IPS DF 6.9 (cell line): ENCODE measurements at regions not wholly inside any gene's neighbourhood (a gene's known extent, or its start where the extent isn't known, plus 50 kb on each side); places are given as distances from the start of the nearest gene placed in this dataset.

Experiments
- DNase-seq: peaks from one replicate; pipeline ENCODE4 v3.0.0-alpha.2; 2013; ENCODE audit warnings: low read depth, low spot score
- H3K27ac ChIP-seq: one replicate; pipeline ENCODE4 v1.5.1; 2013; ENCODE audit warnings: low read length, control low read depth
- H3K27me3 ChIP-seq: 2 replicates; pipeline ENCODE4 v1.6.1; 2013; ENCODE audit warnings: mild to moderate bottlenecking, low read length; ENCODE audit not compliant: control insufficient read depth, insufficient read depth
- H3K36me3 ChIP-seq: 2 replicates; pipeline ENCODE4 v1.6.1; 2013; ENCODE audit warnings: low read length; ENCODE audit not compliant: control insufficient read depth, insufficient read depth
- H3K4me1 ChIP-seq: 2 replicates; pipeline ENCODE4 v1.6.1; 2013; ENCODE audit warnings: low read length; ENCODE audit not compliant: control insufficient read depth, insufficient read depth
- H3K4me3 ChIP-seq: 2 replicates; pipeline ENCODE4 v1.5.1; 2013; ENCODE audit warnings: mild to moderate bottlenecking, low read length
- H3K9me3 ChIP-seq: 2 replicates; pipeline ENCODE4 v1.6.1; 2013; ENCODE audit warnings: low read length, inconsistent platforms; ENCODE audit not compliant: control insufficient read depth, insufficient read depth
- WGBS: extraction: QIAGEN DNeasy Blood & Tissue Kit; methylation state at CpG from one replicate; pipeline ENCODE4 v1.1.7; 2013; ENCODE audit warnings: mixed read lengths, missing lambda C conversion rate; ENCODE audit not compliant: insufficient read length, insufficient coverage; 5-methylcytosine and 5-hydroxymethylcytosine counted together

DNA sequence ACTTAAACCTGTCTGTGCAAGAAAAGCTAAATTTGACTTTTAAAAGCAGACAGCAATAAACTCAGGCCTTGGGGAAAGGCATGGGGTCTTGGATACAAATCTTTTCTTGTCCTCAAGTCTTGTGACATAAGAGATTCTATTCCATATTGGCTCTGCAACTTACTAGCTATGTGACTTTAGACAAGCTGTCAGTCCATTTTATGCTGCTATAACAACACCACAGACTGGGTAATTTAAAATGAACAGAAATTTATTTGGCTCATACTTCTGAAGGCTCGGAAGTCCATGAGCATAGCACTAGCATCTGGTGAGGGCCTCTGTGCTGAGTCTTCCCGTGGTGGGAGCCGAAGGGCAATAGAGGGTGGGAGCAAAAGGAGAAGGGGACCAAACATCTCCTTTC, 246.0 kb upstream of the MOCS1 start:
- DNase-seq, result no peak
- peaks cover 3% of the 10 kb centered on the region; the same call in 1 of the 2 replicates for H3K9me3 ChIP-seq
- no peaks in the 10 kb centered on the region for H3K36me3 ChIP-seq
- WGBS, result no CpG with 5 or more reads among the region's 3 CpGs
- no peaks in the 10 kb centered on the region for H3K27me3 ChIP-seq
- no peak overlapping the region for H3K4me3 ChIP-seq
- no peak overlapping the region for H3K27ac ChIP-seq
- H3K4me1 ChIP-seq, result no peaks in the 10 kb centered on the region

DNA sequence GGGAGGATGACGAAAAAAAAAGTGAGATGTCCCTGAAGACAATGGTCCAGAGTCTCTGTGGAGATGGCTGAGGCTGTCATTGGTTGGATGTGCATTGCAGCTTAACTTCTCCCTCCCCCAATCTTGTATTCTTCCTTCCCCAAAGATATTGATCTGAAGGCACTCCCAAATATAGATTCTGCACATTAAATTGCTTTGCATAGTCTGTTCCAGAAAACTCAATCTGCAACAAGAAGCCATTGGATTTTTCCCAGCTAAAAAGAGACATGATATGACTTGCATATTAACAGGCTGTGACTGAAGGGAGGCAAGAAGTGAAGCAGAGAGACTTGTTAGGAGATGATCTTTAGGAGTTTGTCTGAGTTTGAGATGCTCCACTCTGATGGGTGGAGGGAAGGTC, 245.2 kb upstream of the MOCS1 start:
- no peak overlapping the region for H3K4me3 ChIP-seq
- no peak for DNase-seq
- H3K4me1 ChIP-seq, result no peaks in the 10 kb centered on the region
- no peaks in the 10 kb centered on the region for H3K27me3 ChIP-seq
- H3K9me3 ChIP-seq, result peaks cover 3% of the 10 kb centered on the region; the same call in 1 of the 2 replicates
- no peaks in the 10 kb centered on the region for H3K36me3 ChIP-seq
- H3K27ac ChIP-seq, result no peak overlapping the region
- WGBS, result no CpG with 5 or more reads among the region's 1 CpG

DNA sequence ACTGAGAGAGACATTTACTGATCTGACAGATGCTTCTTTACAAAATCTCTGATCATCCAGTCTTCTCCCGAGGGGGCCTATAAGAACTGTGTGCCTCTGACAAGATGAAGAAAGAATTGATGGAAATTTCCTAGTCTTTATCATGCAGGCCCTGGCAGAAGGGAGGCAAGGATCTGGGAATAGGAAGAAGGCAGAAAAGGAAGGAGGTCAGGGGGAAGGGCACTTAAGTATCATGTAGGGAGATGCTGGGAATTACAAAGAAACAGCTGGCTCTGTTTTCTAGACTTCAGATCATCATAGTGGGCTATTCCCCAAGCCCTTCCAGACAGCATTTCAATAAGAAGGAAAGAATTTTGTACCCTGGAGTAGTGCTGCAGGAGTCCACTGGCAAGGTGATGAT, 243.3 kb upstream of the MOCS1 start:
- H3K9me3 ChIP-seq, result no peaks in the 10 kb centered on the region
- no peak for DNase-seq
- H3K27me3 ChIP-seq, result no peaks in the 10 kb centered on the region
- H3K36me3 ChIP-seq, result no peaks in the 10 kb centered on the region
- H3K4me1 ChIP-seq, result no peaks in the 10 kb centered on the region
- no peak overlapping the region for H3K4me3 ChIP-seq
- WGBS, result no CpG with 5 or more reads among the region's 1 CpG
- no peak overlapping the region for H3K27ac ChIP-seq

DNA sequence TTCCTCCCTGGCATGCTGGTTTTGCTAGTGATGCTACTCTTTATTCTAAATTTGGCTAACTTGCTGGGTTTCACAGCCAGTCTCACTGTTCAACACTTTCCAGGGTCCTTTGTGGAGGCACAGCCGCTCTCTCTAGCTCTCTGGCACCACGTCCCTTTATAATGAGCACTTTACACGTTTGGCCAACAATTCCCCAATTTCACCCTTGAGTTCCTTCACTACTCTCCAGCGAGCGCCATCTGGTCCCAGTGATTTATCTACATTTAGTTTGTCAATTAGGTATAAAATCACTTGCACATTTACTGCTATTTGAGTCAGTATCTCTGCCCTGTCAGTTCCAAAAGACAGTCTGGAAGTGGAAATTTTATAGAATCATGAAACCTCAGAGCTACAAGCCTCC, 241.9 kb upstream of the MOCS1 start:
- DNase-seq, result no peak
- H3K4me1 ChIP-seq, result no peaks in the 10 kb centered on the region
- no CpG with 5 or more reads among the region's 5 CpGs for WGBS
- no peaks in the 10 kb centered on the region for H3K36me3 ChIP-seq
- H3K27ac ChIP-seq, result no peak overlapping the region
- no peak overlapping the region for H3K4me3 ChIP-seq
- no peaks in the 10 kb centered on the region for H3K9me3 ChIP-seq
- no peaks in the 10 kb centered on the region for H3K27me3 ChIP-seq

DNA sequence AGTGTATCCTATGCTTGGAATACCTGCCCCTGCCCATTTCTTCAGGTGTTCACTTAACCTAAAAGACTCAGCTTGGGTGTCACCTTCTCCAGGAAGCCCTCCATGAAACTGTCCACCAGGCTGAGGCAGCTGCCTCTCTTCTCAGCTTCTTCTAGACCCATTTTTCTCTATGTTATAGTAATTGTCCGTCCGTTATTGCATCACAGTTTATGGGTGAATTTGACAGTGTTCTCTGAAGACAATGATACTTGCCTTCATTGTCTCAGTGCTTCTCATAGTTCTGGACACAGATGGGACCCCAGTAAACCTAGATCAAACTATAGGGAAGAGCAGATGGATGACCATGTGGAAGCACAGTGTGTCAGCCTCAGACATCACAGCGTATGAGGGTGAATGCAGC, 238.0 kb upstream of the MOCS1 start:
- no peak overlapping the region for H3K27ac ChIP-seq
- DNase-seq, result no peak
- no peaks in the 10 kb centered on the region for H3K4me1 ChIP-seq
- H3K9me3 ChIP-seq, result no peaks in the 10 kb centered on the region
- WGBS, result no CpG with 5 or more reads among the region's 3 CpGs
- H3K36me3 ChIP-seq, result no peaks in the 10 kb centered on the region
- no peak overlapping the region for H3K4me3 ChIP-seq
- H3K27me3 ChIP-seq, result no peaks in the 10 kb centered on the region

DNA sequence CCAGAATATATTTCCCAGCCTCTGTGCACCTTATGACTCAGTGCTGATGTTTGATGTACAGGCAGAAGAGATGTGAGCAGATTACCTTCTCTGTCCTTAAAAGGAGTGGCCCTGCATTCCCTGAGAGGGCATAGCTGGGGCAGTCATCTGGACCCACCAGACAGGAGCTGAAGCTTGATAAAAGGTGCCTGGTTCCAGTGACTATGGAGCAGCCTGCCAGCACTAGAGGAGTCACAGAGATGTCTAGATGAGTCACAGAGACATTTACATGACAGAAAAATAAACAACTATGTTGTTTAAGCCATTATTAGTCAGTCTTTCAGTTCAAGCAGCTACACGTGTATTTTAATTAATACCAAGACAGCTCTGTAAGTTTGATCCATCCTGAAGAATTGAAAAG, 237.1 kb upstream of the MOCS1 start:
- no peak for DNase-seq
- Histone ChIP-seq H3K9me3 (no peaks in the 10 kb centered on the region), H3K4me1 (no peaks in the 10 kb centered on the region), H3K36me3 (no peaks in the 10 kb centered on the region), H3K27ac (no peak overlapping the region), H3K4me3 (no peak overlapping the region), H3K27me3 (no peaks in the 10 kb centered on the region)
- no CpG with 5 or more reads among the region's 1 CpG for WGBS

DNA sequence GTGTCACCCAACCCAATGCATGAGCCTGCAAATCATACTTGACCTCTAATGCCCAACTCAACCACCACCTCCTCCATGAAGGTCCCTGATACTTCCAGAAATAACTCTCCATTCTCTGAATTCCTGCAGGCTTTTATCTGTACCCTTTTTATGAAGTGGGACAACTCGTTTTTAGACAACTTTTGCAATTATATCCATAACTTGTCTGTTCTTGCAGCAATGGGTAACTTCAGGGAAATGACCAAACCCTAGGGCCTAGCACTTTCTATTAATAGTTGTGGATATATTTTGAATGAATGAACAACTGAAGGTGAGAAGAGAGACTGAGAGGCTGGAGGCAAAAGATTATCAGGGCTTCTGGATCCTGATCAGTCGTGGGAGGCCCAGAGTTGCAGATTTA, 236.6 kb upstream of the MOCS1 start:
- no CpG with 5 or more reads among the region's 2 CpGs for WGBS
- DNase-seq, result no peak
- no peaks in the 10 kb centered on the region for H3K27me3 ChIP-seq
- no peak overlapping the region for H3K4me3 ChIP-seq
- H3K36me3 ChIP-seq, result no peaks in the 10 kb centered on the region
- H3K4me1 ChIP-seq, result no peaks in the 10 kb centered on the region
- H3K27ac ChIP-seq, result no peak overlapping the region
- H3K9me3 ChIP-seq, result no peaks in the 10 kb centered on the region

DNA sequence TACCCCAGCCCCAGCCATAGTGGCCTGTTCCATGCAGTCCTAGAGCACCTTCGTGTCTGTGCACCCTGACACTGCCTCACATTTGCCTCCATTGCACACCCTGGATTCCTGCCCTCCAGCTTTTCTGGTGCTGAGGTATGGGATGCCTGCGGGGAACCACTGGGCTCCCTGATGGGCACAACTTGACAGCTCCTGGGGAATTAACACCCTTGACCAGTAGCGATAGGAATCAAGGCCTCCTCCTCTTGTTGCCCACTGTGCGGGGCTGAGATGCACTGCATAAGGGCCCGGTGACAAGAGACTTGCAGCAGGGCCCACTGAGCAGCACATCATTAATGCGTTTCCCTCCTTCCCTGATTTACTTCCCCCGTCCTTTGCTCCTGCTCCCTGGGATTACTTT, 235.6 kb upstream of the MOCS1 start:
- WGBS, result no CpG with 5 or more reads among the region's 7 CpGs
- no peak overlapping the region for H3K27ac ChIP-seq
- no peak for DNase-seq
- no peaks in the 10 kb centered on the region for H3K36me3 ChIP-seq
- H3K9me3 ChIP-seq, result no peaks in the 10 kb centered on the region
- no peaks in the 10 kb centered on the region for H3K4me1 ChIP-seq
- H3K4me3 ChIP-seq, result no peak overlapping the region
- H3K27me3 ChIP-seq, result no peaks in the 10 kb centered on the region

DNA sequence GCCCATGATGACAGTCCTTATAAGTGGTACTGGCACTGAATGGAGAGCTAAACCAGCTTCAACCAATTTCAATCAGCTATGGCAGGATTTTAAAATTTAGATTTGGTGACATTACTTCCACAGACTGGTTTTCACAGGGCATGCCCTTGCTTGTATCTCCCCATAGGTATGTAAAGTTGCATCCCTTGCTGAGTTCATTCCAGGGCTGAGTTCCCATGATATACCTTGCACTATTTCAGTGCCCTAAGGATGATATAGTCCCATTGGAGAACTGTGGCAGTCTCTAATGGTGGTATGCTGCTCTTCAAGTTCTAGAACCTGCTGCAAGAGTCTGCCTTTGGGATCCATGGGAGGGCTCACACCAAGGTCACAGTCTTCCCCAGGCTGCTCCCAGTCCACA, 232.7 kb upstream of the MOCS1 start:
- no peak for DNase-seq
- Histone ChIP-seq H3K36me3 (no peaks in the 10 kb centered on the region), H3K27me3 (no peaks in the 10 kb centered on the region), H3K27ac (no peak overlapping the region), H3K4me1 (peaks cover 1% of the 10 kb centered on the region; the same call in 1 of the 2 replicates), H3K9me3 (no peaks in the 10 kb centered on the region), H3K4me3 (no peak overlapping the region)

DNA sequence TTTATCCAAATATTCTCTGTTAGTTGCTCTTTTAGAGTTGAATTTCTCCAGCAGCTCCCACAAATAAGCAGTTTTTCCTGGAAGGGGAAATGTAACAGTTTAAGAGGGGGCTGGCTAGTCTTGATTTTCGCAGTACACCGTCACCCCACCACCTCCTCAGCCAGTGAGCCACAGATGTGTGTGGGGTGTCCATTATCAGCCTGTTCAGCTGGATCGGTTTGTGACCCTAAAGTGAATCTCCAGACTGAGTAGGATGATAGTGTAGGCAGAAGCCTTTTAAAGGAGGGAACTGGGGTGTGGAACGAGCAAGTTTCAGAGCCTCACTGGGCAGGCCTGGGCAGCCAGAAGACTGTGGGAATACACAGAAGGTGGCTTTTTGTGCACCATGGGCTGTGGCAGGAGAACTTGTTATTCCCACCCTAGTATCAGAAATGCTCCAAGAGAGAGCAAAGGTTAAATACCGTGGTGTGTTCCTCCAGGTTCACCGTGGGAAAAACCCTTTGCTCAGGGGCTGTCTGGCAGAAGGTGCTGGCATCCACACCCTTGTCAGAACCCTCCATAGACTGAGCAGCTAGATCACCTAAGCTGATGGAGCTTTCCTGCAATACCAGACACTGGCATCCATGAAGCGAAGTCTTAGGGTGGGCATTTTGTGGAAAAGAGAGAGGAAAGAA, 230.9 kb upstream of the MOCS1 start:
- Histone ChIP-seq H3K27me3 (no peaks in the 10 kb centered on the region), H3K27ac (no peak overlapping the region), H3K4me3 (no peak overlapping the region), H3K36me3 (no peaks in the 10 kb centered on the region), H3K9me3 (no peaks in the 10 kb centered on the region), H3K4me1 (peaks cover 1% of the 10 kb centered on the region; the same call in 1 of the 2 replicates)
- WGBS, result no CpG with 5 or more reads among the region's 7 CpGs
- DNase-seq, result no peak

DNA sequence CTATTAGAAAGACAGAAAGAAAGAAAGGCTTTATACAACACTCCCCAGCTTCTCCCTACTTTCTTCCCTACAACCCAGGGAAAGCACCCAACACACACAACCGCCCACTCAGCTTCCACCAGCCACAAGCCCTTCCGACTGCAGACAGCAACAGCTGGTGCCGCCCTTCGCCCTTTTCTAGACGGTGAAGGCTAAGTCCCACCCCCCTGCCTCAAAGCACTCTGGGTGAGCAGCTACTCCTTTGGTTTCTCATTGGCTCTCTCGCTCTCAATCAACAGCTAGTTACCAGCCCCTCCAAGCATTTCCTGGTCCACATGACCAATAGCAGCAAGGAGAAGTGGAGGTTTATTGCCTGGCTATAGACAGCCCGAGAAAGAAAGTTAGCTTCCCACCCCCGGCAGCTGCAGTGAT, 230.1 kb upstream of the MOCS1 start:
- DNase-seq, result peak; percentile 25
- Histone ChIP-seq H3K36me3 (no peaks in the 10 kb centered on the region), H3K27ac (no peak overlapping the region), H3K4me1 (peaks cover 1% of the 10 kb centered on the region; the same call in 1 of the 2 replicates), H3K9me3 (no peaks in the 10 kb centered on the region), H3K4me3 (no peak overlapping the region), H3K27me3 (no peaks in the 10 kb centered on the region)
- WGBS, result no CpG with 5 or more reads among the region's 8 CpGs
